NCI-H510A (cell line): ENCODE measurements at regions not wholly inside any gene's neighbourhood (a gene's known extent, or its start where the extent isn't known, plus 50 kb on each side); places are given as distances from the start of the nearest gene placed in this dataset.

Experiments
- DNase-seq: peaks from one replicate; lab custom pipeline; 2025; lab: John Stamatoyannopoulos, UW

DNA sequence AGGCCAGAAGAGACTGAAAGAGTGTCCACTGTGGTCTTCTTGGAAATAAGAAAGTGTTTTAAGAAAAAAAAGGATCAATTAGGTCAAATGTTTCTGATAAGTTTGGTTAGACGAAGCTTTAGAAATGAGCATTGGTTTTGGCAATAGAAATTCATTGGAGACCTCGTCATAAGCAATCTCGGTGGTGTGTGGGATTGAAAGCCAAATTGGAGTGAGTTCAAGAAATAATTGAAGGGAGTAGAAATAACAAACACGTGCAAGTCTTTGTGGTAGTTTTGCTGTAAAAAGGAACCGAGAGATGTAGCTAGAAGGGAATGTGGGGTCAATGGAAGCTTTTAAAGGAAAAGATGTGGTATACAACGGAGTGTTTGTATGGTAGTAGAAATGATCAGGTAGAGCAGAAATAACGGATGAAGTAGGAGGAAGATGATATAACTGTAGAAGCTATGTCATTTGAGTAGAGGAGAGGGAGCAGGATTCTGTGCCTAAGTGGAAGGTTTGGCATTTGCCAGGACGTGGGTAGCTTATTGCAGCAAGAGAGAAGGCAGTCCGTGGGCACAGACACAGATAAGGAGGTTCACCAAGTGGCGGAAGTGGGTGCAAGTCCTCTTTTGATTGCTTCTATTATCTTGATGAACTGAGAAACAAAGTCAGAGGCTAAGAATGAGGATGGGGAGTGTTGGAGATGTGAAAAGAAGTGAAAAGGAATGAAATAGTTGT lies 146.2 kb downstream of the DACT1 start:
- DNase-seq, result no peak

DNA sequence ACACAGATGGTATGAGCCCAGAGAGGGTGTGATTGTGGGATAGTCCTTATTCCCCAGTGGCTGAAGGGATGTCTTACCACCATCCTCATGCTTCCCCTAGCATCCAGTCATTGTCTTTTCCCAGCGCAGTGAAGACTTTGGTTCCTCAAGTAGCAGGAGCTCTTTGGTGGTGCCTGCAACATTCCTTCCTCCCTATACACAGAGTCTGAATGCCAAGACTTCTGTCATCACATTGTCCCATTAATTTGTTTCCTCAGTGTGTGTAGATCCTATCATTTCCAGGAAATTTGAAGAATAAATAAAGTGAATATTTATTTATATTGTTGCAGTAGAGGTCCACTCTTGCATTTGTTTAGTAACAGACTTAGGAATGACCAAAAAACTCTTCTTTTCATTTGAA lies 147.2 kb downstream of the DACT1 start:
- DNase-seq, result no peak

DNA sequence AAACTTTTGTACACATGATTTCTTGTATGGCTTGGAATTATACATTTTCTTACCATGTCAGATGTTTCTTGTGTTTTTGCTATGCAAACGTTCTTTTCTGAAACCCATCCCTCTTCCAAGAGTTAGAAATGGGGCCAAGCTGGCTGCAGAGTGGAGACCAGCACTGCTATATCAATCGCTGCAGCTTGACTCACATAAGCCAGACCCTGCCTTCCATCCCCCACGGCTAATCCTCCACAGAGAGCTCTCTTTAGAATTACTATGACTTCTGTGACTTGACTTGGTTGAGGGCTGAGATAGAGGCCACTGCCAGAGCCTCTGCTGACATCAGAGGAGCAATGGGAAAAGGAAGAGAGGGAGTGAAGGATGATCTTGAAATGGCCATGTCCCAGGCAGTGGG lies 147.9 kb downstream of the DACT1 start:
- no peak for DNase-seq

DNA sequence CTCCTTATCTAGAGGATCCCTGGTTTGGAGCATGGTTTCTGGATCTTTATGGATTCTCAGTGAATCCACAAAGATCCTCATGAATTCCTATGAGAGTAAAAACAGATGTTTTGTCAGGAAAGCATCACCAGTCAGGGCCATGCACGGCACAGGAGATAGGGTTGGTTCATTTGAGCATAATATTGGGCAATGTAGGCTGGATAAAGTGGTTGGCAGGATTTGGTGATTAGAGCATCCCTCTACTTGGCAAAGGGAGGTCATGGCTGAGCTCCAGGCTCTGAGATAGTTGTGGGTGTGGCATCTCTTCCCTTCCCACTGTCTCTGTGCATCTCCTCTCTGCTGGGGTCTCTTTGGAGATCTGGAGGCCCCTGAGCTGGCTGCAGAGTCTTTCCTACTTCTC lies 149.8 kb downstream of the DACT1 start:
- DNase-seq, result no peak

DNA sequence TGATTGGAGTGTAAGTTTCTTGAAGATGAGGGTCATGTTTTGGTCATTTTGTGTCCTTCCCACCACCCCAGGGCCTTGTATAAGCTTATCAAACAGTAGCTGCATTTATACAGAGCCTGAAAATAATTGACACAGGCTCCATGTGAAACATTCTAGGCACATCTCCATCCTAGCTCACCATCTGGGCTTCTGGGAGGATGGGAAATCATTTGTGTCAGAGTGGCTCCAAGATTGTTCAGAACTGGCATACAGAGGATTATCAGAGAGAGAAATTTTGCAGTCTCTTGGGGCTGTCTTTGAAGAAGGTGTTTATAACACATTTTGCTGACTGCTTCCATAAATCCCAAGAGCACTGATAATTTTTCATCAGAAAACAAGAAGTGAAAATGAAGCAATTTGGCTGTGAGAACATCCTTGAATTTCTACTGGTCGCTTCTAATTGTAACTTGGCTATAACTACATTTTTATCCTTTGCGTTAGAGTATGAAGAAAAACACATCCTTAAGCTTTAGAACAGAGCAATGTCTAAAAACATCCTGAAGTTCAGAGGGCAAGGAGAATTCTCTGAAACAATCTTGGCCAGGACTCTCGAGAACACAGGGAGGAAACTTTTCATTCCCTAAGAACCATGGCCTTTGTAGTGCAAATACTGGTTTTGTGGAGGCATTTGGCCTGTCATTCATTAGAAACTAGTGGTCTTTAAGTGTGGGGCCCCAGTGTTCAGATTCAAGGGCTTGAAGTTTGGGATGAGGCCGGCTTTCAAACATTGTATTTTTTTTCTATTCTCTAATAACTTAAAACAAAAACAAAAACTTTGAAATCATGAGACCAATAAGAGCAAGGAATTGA lies 151.1 kb downstream of the DACT1 start:
- no peak for DNase-seq

DNA sequence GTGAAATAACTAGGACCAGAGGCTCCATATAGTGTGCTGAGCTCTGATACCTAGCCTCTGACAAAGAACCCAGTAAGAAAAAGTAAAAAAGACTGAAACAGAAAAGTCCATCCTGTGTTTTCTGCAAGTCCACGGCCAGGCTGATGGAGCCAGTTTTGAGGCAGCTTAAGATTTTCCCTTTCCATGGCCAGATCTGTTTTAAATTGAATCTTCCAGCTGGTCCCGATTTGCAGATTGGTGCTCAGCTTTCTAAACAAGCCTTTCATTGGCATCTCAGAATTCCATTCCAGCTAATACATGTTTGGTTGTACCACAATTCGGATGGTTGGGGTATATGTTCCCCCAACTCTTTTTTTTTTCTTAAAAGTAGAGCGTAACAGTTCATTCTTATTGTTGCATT lies 152.0 kb downstream of the DACT1 start:
- no peak for DNase-seq

DNA sequence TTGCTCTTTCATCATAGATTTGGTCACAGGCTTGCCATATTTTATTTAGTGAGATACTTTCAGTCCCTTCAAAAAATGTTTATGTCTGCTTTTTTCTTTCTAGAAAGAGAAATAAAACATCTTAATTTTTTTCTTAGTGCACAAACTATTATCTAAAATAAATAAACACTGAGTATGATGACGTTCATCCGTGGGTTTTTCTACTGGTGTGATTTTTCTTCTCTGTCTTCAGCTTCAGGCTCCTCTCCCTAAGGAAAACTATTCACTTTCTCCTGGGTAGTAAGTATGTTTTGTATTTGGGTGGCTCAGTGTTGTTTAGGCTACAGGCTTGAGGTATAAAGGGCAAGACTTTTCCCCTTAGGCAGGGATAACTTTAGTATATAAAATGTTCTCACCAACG lies 154.7 kb downstream of the DACT1 start:
- DNase-seq, result no peak

DNA sequence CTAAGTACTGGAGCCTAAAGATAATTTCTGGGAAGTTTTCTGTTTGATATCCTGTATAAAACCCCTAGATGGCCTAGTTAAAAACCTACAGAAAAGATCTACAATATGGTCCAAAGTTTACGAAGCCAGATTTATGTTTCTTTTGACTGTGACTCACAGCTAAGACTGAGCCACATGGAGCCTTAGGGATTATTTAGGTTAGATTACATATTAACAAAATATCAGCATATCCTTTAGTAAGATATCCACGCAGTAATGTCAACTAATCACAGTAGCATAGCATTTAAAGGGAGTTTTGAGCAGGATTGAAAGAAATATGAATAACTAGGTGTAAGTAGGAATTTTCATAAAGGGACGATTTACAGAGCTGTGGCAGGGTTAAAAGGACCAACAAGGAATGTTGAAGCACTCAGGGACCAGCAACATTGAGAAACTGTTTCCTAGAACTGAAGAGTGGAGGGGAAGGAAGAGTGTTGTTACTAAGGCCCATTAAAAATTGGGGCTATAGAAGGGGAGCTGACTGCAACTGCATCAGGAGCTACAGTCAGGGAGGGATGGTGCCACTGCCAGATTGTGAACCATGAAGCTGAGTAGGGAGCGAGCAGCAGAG lies 155.5 kb downstream of the DACT1 start:
- no peak for DNase-seq

DNA sequence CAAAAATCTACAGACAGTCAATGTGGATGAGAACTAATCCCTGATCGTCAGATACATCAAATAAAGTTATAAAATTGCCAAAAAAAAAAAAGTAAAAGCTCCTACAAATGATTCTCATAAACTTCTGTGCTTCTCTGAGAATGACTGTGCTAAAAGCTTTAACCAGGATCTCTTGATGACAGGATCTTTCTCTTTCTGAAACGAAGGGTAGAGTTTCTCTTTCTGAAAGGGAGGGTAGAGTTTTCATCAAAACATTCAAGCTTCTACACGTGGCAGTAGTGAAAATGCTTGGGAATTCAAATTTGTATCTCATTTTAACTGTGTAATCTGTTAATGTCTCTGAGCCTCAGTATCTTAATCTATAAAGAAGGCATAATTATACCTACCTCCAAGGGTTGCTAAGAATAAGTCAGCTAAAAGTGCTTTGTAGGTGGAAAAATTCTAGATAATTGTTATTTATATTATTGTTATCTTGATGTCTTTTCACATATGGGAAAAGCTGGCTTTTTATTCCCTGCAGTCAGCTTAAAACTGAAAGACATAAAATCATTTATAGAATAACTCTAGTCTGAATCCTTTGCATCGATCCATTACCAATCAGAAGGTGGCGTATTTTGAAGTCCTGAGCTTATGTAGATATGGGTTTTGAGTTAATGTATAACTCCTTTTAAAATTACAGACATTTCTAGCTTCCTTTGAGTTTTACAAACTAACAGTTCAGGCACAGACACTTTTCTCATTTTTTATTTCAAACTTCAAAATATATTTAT lies 157.4 kb downstream of the DACT1 start:
- DNase-seq, result no peak

DNA sequence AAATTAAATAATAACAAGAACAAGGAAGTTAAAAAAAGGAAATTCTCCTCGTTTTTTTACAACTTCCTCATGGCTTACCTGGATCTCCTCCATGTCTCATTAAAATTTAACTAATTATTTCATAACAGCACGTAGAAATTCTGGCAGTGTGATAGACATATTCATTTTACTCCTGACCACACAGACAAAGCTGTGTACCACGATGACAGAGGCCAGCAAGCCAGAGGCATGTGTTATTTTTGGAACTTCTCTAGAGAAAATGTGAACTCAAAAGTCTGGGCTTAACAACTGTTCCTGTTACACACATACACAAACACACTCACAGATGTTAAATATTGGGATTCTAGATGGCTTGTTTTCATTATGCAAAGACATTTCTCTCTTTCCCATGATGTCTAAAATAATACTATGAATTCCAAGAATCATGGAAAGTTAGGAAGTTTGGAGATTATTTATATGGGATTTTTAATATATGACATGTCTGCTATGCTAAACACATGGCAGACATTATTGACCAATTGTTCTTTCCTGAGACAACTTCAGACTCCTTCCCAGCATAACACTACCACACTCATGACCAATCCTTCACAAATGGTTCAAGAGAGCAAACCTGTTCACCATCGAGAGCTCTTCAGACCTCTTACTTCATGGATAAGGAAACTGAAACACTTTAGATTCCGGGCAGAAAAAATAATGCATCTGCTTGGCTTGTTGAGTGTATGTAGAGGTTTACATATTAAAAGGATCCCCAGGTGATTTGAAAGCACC lies 158.7 kb downstream of the DACT1 start:
- DNase-seq, result no peak

DNA sequence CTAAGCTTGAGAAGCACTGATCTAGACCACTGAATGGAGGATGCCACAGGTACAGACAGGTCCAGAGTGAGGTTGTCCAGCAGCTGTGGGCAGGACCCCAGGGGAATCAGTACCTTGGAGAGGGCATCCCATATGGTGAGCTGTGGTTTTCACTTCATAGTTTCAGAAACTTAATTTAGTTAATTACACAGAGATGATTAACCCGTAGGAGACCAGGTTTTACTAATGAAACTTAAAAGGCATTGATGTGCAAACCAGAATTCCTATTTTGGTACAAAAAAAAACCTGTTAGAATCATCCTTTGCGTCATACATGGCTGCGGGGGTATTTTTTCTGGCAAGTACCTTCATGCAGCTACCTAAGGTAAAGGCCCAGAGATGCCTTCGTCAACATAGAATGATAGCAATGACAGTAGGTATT lies 159.3 kb downstream of the DACT1 start:
- no peak for DNase-seq

DNA sequence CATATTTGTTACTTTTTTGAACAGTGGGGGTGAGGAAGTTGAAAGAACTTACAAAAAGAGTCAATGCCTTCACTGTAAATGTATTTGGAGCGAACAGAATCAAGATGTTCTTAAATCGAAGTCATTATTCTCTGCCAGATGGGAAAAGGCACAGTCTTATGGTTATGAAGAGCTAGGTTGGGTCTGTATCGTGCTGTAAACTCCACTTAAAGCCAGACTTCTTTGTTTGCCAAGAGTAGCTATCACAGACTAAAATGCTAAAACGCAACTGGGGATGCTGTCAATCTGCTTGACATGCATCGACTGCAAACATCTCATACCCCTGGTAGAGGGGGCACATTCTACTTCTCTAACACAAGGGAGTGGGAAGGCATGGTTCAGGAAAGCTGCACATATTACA lies 160.4 kb downstream of the DACT1 start:
- no peak for DNase-seq

DNA sequence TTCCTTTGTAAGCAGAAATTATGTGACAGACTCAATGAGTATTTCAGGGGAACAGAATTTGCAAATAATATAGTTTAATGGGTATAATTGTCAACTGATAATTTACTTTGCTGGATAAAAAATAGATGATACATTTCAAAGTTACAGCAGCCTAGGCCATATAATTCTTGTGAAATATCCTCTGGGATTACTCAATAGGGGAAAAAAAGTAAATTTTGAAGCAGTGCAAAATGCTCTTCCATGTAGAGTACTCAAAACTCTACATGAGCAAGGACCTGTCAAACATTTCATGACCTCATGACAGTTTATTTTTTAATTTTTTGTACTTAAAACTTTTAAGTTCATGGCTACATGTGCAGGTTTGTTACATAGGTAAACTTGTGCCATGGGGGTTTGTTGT lies 163.3 kb downstream of the DACT1 start:
- DNase-seq, result no peak

DNA sequence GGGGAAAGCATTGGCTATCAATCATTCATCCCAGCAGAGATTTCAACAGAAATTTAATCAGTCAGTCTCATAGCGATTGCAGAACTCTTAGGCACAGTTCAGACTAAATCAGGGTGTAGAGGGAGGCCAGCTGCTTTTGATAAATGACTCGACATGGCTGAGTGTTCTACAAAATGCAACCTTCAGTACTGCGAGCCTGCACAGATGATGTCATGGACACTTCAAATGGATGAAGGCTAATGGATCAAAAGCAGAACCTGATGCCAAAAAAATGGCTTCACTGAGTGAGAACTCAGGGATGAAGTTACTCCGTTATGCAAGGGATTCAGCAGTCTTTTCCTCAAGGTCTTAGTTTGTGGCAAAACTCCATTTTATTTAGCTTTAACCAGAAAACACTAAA lies 167.3 kb downstream of the DACT1 start:
- peak; percentile 31 for DNase-seq

DNA sequence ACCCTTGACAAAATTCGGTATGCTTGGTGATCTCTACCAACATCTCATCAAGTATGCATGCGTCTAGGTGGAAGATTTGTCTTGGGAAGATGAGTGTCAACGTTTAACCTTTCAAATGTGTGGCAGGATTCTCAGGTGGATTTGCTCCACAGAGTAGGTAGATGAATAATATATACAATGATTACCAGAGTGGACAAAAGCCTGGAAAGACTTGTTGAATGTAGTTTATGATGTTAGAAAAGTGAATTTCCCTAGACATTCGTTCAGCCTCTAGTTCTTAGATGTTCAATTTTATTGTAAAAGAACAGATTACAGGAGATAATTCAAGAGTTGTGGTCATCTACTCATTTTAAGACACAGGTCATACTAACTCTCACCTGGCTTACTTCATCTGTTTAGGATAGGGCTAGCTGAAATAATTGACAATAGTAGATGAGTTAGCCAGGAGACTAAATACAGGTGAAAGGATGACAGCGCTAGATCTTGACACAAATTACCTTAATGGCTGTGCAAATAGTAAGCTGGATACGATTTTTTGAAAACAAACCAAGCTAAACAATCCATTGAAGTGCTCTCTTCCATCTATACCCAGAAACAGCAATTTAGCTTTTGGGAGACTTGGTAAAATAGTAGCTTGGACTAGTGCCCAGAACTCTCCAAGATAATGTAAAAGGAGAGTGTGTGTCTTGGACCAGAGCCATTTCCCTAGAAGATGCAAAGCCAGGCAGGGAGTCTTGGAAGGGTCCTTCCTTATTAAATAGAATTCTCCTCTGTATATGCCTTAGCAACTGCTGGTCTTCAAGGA lies 168.0 kb downstream of the DACT1 start:
- no peak for DNase-seq

DNA sequence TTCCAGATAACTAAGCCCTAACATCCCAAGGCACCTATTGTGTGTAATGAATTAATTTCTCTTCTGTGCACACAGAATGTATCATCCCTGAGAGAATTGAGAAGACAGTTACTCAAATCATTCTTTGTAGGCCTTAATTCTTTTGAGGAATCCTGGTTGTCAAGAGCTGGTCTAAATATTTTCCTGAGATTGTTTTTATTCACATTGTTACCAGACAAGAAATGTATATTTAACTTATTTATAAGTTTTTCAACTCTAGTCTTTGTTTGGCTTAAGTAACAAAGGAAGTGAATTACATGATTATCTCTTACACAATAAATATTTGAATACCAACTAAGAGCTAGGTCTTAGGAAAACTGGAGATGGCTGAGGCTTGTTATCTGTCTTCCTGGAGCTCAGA lies 169.4 kb downstream of the DACT1 start:
- no peak for DNase-seq

DNA sequence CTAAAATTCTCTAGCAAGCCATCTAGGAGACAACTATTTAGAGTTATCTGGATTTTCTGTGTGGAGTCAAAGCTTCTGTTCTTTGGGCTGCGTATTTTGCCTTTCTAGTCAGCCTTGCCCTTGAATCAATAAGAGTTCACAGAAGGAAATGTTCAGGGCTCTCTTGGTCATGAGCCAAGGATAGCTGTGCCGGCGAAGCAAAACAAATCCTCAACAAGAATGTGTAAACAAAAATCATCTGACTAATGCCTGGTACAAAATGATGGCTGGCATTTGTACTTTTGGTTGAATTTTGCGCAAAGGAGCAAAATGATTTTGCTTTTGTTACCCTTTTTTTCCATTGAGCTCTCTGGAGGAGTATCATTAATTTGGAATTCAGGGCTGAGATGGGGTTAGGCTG lies 171.1 kb downstream of the DACT1 start:
- no peak for DNase-seq

DNA sequence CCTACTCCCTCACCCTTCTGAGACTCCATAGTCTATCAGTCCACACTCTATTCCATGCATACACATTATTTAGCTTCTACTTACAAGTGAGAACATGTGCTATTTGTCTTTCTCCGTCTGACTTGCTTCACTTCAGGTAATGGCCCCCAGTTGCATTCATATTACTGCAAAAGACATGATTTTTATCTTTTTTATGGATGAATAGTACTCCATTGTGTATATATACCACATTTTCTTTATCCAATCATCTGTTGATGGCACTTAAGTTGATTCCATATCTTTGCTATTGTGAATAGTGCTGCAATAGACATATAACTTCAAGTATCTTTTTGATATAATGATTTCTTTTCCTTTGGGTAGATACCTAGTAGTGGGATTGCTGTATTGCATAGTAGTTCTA lies 171.8 kb downstream of the DACT1 start:
- DNase-seq, result no peak

DNA sequence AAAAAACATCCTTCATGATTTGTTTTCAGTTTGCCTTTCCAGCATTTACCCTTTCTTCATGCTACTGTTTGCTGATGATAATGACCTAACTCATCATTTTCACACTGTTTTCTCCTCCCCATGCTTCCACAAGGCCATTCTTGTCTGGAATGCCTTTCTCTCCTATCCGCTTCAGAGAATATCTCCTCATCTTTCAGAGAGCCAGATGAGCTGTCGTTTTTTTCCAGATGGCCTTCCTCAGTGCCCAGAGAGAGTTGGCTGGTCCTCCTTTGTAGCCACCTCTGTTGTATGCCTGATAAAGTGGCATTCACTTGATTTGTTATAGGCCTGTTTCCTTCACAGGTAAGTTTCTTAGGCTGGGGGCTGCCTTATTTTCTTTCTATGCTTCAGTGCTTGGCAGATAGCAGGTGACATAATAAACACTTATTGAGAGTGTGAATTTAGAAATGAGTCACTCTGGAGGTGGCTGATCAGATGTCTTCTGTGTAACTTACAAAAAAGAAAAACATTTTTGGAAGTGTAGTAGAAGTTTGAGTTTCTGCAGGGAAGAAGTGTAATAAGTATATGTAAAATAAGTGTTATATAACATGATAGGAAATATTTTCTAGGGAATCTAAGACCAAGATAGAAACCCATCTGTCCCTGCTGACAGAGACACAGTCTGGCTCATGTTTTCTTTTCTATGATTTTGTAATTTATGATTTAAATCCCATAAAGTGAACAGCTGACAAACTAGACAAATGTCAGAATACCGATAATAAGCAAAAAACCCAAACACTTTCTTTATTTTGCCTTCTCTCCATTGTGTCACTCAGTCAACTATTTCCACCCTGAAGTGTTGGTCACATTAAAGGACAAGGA lies 174.5 kb downstream of the DACT1 start:
- no peak for DNase-seq

DNA sequence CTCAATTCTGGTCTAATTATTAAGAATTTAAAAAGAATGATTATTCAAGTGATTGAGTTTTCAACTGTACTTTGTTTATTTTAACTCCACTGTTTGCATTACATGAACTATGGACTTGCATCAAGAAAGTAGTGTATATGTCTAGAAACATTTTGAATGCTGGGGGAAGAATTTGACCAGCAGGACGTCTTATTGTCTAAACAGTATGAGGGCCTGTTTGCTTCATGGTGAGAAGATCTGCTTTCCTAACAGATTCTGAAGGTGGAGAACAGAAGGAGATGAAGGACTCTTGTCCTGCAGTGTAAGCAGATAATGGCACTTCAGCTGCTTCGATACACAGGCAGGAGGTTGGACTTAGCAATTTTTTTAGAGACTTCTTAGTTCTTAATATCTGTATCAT lies 176.0 kb downstream of the DACT1 start:
- DNase-seq, result no peak
